CD4-positive, CD25-positive, alpha-beta regulatory T cell (primary cell): ENCODE measurements at regions not wholly inside any gene's neighbourhood (a gene's known extent, or its start where the extent isn't known, plus 50 kb on each side); places are given as distances from the start of the nearest gene placed in this dataset.
"Not testable (repeated sequence)": the region's sequence is repeated elsewhere in the genome, so short reads cannot be mapped to it uniquely, and the experiment has no call there.

Source experiments
- ATAC-seq, 2 donors: fragments of 150-1000 bp; cut with Tn5 transposase; one replicate each; pipeline ENCODE4 v1.10.0; 2021; ENCODE audit warnings: low read depth in 2 of 2, moderate number of reproducible peaks in 2 of 2, moderate library complexity in 1 of 2
- DNase-seq, 3 donors: peaks; one replicate each; pipeline versions ENCODE4 v3.0.0 to v3.0.0-alpha.2; 2012 to 2022; ENCODE audit warnings: mixed read lengths in 1 of 3
- H3K27ac ChIP-seq: one replicate; pipeline ENCODE4 v1.7.0; 2013; ENCODE audit warnings: mild to moderate bottlenecking, low read length; ENCODE audit not compliant: insufficient read depth, poor library complexity, severe bottlenecking
- H3K27me3 ChIP-seq: one replicate; pipeline ENCODE4 v1.7.0; 2013; ENCODE audit warnings: low read length; ENCODE audit not compliant: control insufficient read depth, insufficient read depth
- H3K36me3 ChIP-seq: one replicate; pipeline ENCODE4 v1.7.0; 2013; ENCODE audit warnings: mild to moderate bottlenecking, low read length, moderate library complexity; ENCODE audit not compliant: control insufficient read depth, insufficient read depth
- H3K4me1 ChIP-seq: 2 replicates; pipeline ENCODE4 v1.7.0; 2013; ENCODE audit warnings: mild to moderate bottlenecking, low read length; ENCODE audit not compliant: insufficient read depth, control insufficient read depth, poor library complexity, severe bottlenecking
- H3K4me3 ChIP-seq: one replicate; pipeline ENCODE4 v1.7.0; 2013; ENCODE audit warnings: low read depth, mild to moderate bottlenecking, low read length, moderate library complexity
- H3K9me3 ChIP-seq, 2 experiments: 1 replicate in 1 of 2; 2 replicates in 1 of 2; pipeline ENCODE4 v1.7.0; 2013; ENCODE audit warnings: low read length in 2 of 2, mild to moderate bottlenecking in 1 of 2, moderate library complexity in 1 of 2; ENCODE audit not compliant: control insufficient read depth in 2 of 2
- H3K27ac Mint-ChIP-seq, 3 donors: one replicate each; pipeline ENCODE4 v1.8.0; 2020 to 2022; ENCODE audit warnings: mild to moderate bottlenecking in 3 of 3, mixed read lengths in 3 of 3, moderate library complexity in 2 of 3
- H3K27me3 Mint-ChIP-seq: one replicate; pipeline ENCODE4 v1.8.0; 2022; ENCODE audit warnings: mild to moderate bottlenecking, mixed read lengths
- H3K36me3 Mint-ChIP-seq: one replicate; pipeline ENCODE4 v1.8.0; 2020; ENCODE audit warnings: mixed read lengths
- H3K4me1 Mint-ChIP-seq, 4 donors: one replicate each; pipeline ENCODE4 v1.8.0; 2020 to 2022; ENCODE audit warnings: mixed read lengths in 4 of 4, mild to moderate bottlenecking in 1 of 4
- H3K4me3 Mint-ChIP-seq, 4 donors: one replicate each; pipeline ENCODE4 v1.8.0; 2020 to 2022; ENCODE audit warnings: mild to moderate bottlenecking in 4 of 4, mixed read lengths in 4 of 4, moderate library complexity in 3 of 4
- H3K9me3 Mint-ChIP-seq, 7 donors: one replicate each; pipeline ENCODE4 v1.8.0; 2020 to 2022; ENCODE audit warnings: mixed read lengths in 7 of 7, mild to moderate bottlenecking in 3 of 7, moderate library complexity in 2 of 7

GRCh38 chr2:87907556-87908099 lies 82.0 kb upstream of the RGPD2 start:
- H3K4me1 Mint-ChIP-seq, H3K9me3 Mint-ChIP-seq, H3K27me3 Mint-ChIP-seq, H3K27ac ChIP-seq, DNase-seq, H3K9me3 ChIP-seq, H3K27me3 ChIP-seq, H3K27ac Mint-ChIP-seq, H3K4me3 Mint-ChIP-seq, H3K36me3 ChIP-seq, H3K36me3 Mint-ChIP-seq, H3K4me3 ChIP-seq, H3K4me1 ChIP-seq, ATAC-seq: not testable (repeated sequence)

- not testable (repeated sequence) for H3K4me1 ChIP-seq, H3K36me3 Mint-ChIP-seq, H3K27ac ChIP-seq, H3K36me3 ChIP-seq, H3K9me3 Mint-ChIP-seq, H3K27me3 Mint-ChIP-seq, H3K27ac Mint-ChIP-seq, H3K27me3 ChIP-seq, DNase-seq, ATAC-seq, H3K4me1 Mint-ChIP-seq, H3K9me3 ChIP-seq, H3K4me3 Mint-ChIP-seq, H3K4me3 ChIP-seq
Measured at GRCh38 chr2:87903242-87904114, 77.9 kb upstream of the RGPD2 start.

GRCh38 chr2:87883659-87884058 lies 58.1 kb upstream of the RGPD2 start:
- not testable (repeated sequence) for ATAC-seq

More at GRCh38 chr2:87883659-87884058, 58.1 kb upstream of the RGPD2 start:
- DNase-seq, H3K27ac ChIP-seq, H3K9me3 Mint-ChIP-seq, H3K27me3 Mint-ChIP-seq, H3K27ac Mint-ChIP-seq, H3K27me3 ChIP-seq, H3K4me1 Mint-ChIP-seq, H3K36me3 Mint-ChIP-seq, H3K4me3 ChIP-seq, H3K36me3 ChIP-seq, H3K4me3 Mint-ChIP-seq, H3K9me3 ChIP-seq, H3K4me1 ChIP-seq: not testable (repeated sequence)
